ENCODE measurements at regions not wholly inside any gene's neighbourhood (a gene's known extent, or its start where the extent isn't known, plus 50 kb on each side); places are given as distances from the start of the nearest gene placed in this dataset.

DNA sequence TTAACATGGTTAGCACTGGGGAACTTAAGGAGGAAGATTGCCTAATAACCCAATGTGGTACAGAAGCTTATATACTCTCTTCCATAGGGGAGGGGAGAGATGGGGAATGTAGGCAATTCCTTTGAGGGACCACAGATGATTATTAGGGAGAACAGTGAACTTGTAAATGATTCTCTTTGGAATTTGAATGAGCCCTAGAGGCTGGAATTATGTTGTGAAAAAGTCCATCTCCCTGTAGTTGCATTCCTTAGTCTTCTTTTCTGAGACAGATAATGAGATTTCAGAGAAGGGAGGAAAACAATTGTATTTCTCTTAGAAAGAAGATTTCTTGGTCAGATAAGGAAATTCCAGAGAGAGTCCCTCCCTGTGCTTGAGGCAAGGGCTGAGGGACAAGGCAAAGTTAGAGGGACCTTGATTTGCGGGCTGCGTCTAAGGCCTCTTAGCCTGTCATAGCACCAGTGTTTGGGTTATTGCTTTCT, 89.0 kb upstream of the HMCN1 start:
- DNase-seq: no peak

GRCh38 chr1:185644531-185644930, 89.7 kb upstream of the HMCN1 start:
- no peak for DNase-seq

GRCh38 chr1:185636848-185637247, 97.3 kb upstream of the HMCN1 start:
- DNase-seq: no peak

GRCh38 chr1:185634704-185635103, 99.5 kb upstream of the HMCN1 start:
- no peak for DNase-seq

GRCh38 chr1:185632659-185633423, 101.3 kb upstream of the HMCN1 start:
- DNase-seq: no peak

GRCh38 chr1:185631843-185632242, 102.3 kb upstream of the HMCN1 start:
- no peak for DNase-seq

GRCh38 chr1:185627761-185628501, 106.3 kb upstream of the HMCN1 start:
- DNase-seq: no peak

DNA sequence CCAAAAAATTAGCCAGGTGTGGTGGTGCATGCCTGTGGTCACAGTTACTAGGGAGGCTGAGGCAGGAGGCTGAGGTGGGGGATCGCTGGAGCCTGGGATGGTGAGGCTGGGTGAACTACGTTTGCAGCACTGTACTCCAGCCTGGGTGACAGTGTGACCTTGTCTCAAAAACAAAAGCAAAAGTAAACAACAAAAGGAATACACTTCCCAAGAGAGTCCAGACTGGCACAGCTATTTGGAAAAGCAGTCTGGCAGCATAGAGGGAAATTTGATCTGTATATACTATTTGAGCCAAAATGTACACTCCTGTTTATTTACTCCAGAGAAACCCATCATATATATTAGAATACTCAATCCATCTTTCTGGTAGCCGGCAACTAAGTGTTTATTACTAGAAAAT, 107.0 kb upstream of the HMCN1 start:
- DNase-seq: no peak

GRCh38 chr1:185626344-185626743, 107.8 kb upstream of the HMCN1 start:
- no peak for DNase-seq

GRCh38 chr1:185610954-185611353, 123.2 kb upstream of the HMCN1 start:
- DNase-seq: no peak

DNA sequence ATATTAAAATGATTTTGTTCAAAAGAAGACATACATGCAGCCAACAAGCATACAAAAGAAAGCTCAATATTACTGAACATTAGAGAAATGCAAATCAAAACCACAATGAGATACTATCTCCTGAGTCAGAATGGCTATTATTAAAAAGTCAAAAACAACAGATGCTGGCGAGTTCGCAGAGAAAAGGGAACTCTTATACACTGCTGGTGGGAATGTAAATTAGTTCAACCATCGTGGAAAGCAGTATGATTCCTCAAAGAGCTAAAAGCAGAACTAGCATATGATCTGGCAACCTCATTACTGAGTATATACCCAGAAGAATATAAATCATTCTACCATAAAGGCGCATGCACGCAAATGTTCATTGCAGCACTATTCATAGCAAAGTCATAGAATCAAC, 126.0 kb upstream of the HMCN1 start:
- no peak for DNase-seq

DNA sequence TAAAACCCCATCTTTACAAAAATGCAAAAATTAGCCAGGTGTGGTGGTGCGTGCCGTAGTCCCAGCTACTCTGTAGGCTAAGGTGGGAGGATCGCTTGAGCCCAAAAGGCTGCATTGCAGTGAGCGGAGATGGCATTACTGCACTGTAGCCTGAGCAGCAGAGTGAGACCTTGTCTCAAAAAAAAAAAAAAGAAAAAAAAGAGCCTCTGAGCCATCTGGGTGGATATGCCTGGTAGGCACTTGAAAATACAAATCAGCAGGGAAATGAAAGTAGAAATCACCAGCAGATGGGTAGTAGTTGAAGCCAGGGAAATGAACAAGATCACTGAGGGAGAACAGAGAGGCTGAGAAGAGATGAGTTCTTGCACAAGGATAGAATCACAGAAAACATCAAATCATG, 131.0 kb upstream of the HMCN1 start:
- no peak for DNase-seq

DNA sequence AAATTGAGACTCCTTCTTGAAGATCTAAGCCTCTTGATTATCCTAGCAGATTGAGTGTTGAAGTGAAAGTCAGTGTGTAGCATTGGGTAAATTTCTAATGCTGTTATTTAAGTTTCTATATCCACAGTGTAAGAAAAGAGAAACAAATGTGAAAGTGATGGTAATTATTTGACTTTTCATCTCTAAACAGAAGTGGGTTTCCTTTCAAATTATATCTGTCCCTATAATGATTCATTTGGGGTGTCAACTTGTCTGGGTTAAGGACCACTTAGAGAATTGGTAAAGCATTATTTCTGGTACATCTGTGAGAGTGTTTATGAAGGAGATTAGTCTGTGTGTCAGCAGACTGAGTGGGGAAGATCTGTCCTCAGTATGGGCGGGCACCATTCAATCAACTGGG, 133.0 kb upstream of the HMCN1 start:
- DNase-seq: no peak

- no peak for DNase-seq
Observed at GRCh38 chr1:185600641-185601040, 133.6 kb upstream of the HMCN1 start.

DNA sequence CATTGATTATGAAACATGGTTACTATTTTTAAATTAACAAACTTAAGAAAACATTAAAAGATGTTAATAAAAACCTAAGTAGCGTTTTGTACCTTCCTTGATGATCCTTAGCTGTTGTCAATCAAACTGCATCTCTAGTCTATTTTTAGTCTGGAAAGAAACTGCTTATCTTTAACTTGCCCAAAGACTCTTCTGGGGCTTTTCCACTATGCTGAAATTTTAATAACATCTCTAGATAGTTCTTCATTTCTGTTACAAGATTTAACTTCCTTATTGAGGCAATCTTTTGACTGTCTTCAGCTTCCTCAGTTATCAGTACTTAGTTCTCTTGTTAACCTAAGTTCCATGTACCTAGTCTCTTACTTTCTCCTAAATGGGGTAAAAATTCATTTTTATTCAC, 135.9 kb upstream of the HMCN1 start:
- no peak for DNase-seq

- DNase-seq: no peak
Observed at GRCh38 chr1:185595835-185596667, 138.1 kb upstream of the HMCN1 start.

GRCh38 chr1:185594786-185595410, 139.3 kb upstream of the HMCN1 start:
- DNase-seq: no peak

DNA sequence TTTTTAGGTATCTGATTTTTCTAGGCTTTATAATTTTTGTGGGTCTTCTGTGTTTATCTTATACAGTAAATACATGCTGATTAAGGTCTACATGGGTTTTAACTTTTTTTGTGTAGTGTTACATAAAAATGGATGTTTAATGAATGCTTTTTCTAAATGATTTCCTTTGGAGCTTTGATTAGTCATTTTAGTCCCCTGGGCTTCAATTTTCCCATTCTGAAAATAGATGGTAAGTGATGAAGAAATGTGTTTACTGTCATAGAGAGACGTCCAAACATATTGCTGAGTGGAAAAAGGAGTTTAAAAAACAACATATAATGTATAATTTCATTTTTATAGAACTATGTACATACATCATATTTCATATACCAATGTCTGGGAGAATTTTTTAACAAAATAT, 140.9 kb upstream of the HMCN1 start:
- no peak for DNase-seq

DNA sequence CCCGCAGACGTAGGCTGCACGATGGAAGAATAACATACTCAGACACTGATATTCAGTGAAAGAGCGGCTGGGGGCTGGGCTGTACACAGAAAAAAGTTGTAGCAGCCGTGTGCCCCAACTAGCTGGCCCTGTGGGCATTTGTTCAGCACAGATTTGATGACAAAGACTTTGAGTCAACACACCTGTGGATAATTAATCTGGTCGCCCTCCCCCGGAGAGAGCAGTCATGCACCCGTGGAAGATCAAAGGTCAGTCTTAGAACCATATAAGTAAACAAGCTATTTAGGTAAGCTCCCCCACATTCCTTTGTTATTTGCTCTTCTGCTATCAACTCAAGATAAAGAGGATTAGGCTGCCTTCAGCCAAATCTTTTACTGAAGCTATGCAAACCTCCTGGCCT, 148.4 kb upstream of the HMCN1 start:
- no peak for DNase-seq

DNA sequence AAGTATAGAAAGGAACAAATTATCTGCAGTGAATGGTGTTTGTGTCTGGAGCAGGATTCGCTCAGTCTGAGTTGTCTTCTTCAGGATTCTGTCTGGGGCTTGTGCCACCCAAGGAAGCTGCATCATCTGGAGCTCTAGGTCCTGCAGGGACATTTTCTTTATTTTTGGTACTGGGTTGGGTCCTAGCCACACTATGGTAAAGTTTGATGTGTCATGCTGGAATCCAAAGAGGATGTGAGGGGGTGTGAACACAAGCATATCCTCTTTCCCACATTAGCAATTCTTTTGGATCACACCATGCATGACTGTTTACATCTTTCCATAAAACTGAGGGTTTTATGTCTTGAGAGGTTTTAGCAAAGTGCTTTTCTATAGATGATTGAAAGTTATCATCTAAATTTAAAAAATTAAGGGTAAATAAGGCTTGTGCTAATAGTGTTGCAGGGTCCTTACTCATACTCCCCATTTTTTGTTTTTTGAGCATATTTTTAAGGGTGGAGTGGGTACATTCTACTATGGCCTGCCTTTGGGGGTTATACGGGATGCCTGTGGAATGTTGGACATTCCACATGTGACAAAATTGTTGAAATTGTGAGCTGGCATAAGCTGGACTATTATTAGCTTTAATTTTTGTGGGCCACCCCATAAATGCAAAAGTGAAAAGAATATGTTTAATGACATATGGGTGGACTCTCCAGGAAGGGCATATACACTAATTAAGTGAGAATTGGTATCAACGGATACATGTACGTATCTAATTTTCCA, 152.0 kb upstream of the HMCN1 start:
- no peak for DNase-seq

DNA sequence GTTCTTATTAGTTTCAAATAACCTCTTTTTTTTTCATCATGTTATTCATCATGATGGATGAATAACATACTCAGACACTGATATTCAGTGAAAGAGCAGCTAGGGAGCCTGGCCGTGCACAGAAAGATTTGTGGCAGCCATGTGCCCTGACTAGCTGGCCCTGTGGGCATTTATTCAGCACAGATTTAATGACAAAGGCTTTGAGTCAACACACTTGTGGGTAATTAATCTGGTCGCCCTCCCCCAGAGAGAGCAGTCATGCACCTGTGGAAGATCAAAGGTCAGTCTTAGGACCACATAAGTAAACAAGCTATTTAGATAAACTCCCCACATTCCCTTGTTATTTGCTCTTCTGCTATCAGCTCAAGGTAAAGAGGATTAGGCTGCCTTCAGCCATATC, 153.2 kb upstream of the HMCN1 start:
- no peak for DNase-seq

DNA sequence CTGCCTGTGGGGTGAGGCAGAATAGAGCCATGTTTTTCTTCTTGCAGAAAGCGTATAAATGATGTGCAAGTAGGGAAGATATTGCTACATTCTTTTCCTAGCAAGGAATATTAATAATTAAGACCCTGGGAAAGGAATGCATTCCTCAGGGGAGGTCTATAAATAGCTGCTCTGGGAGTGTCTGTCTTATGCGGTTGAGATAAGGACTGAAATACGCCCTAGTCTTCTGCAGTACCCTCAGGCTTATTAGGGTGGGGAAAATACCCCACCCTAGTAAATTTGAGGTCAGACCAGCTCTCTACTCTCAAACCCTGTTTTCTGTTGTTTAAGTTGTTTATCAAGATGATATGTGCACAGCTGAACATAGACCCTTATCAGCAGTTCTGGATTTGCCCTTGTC, 155.9 kb upstream of the HMCN1 start:
- no peak for DNase-seq
